Fibroblast of lung (primary cell): ENCODE measurements at regions not wholly inside any gene's neighbourhood (a gene's known extent, or its start where the extent isn't known, plus 50 kb on each side); places are given as distances from the start of the nearest gene placed in this dataset.
A peak's percentile ranks its signal among the peaks of the same experiment; 100 is the strongest.

Source experiments
- DNase-seq, 2 donors: peaks; one replicate each; pipeline versions ENCODE4 v3.0.0 to v3.0.0-alpha.2; 2010; ENCODE audit warnings: low read depth in 2 of 2
- H2AFZ ChIP-seq: 2 replicates; pipeline ENCODE4 v1.5.1; 2012; ENCODE audit warnings: low read length, control low read depth, inconsistent platforms
- H3K27ac ChIP-seq: 2 replicates; pipeline ENCODE4 v1.5.1; 2011; ENCODE audit warnings: low read length, control low read depth; ENCODE audit not compliant: insufficient read depth
- H3K27me3 ChIP-seq: 2 replicates; pipeline ENCODE4 v1.5.1; 2011; ENCODE audit warnings: mild to moderate bottlenecking, low read length; ENCODE audit not compliant: control insufficient read depth, insufficient read depth
- H3K36me3 ChIP-seq: 2 replicates; pipeline ENCODE4 v1.5.1; 2011; ENCODE audit warnings: low read length; ENCODE audit not compliant: control insufficient read depth, insufficient read depth
- H3K4me1 ChIP-seq: 2 replicates; pipeline ENCODE4 v1.5.1; 2011; ENCODE audit warnings: low read length; ENCODE audit not compliant: control insufficient read depth, insufficient read depth; ENCODE audit errors: extremely low read depth
- H3K4me2 ChIP-seq: 2 replicates; pipeline ENCODE4 v1.5.1; 2011; ENCODE audit warnings: low read length, control low read depth; ENCODE audit not compliant: insufficient read depth; ENCODE audit errors: extremely low read depth
- H3K4me3 ChIP-seq, 4 experiments: fragments of 200-600 bp in 1 of 4; sonication (generic) in 1 of 4; replicated peaks in 1 of 4; 2 replicates each; pipeline ENCODE4 v1.5.1; 2011 to 2016; ENCODE audit warnings: low read length in 4 of 4, low read depth in 3 of 4, mild to moderate bottlenecking in 3 of 4, control low read depth in 2 of 4, inconsistent platforms in 1 of 4, mixed read lengths in 1 of 4; ENCODE audit not compliant: insufficient read depth in 1 of 4; ENCODE audit errors: control extremely low read depth in 1 of 4
- H3K79me2 ChIP-seq: 2 replicates; pipeline ENCODE4 v1.5.1; 2012; ENCODE audit warnings: mild to moderate bottlenecking, low read length, inconsistent platforms; ENCODE audit not compliant: control insufficient read depth, insufficient read depth
- H3K9ac ChIP-seq: 2 replicates; pipeline ENCODE4 v1.5.1; 2011; ENCODE audit warnings: mild to moderate bottlenecking, low read length, control low read depth; ENCODE audit not compliant: insufficient read depth
- H3K9me3 ChIP-seq: 2 replicates; pipeline ENCODE4 v1.5.1; 2012; ENCODE audit warnings: low read depth, low read length; ENCODE audit not compliant: control insufficient read depth, insufficient read depth
- H4K20me1 ChIP-seq: 2 replicates; pipeline ENCODE4 v1.5.1; 2011; ENCODE audit warnings: low read length; ENCODE audit not compliant: control insufficient read depth, insufficient read depth; ENCODE audit errors: extremely low read depth
- CTCF ChIP-seq, 2 donors: IDR thresholded peaks in 1 of 2; conservative IDR thresholded peaks in 1 of 2; 1 replicate in 1 of 2; 2 replicates in 1 of 2; pipeline ENCODE4 v1.5.1; 2011 to 2012; ENCODE audit warnings: low read length in 2 of 2, control low read depth in 1 of 2, inconsistent platforms in 1 of 2, low read depth in 1 of 2, mild to moderate bottlenecking in 1 of 2
- EZH2 ChIP-seq: IDR thresholded peaks from 2 replicates; pipeline ENCODE4 v1.5.1; 2012; ENCODE audit warnings: low read length, control low read depth, mild to moderate bottlenecking; ENCODE audit errors: missing control alignments

GRCh38 chr16:51542981-51543815, 392.1 kb upstream of the SALL1 start:
- no peak overlapping the region for H3K4me3 ChIP-seq
- no peak overlapping the region for H3K27ac ChIP-seq

GRCh38 chr16:51540259-51540658, 389.2 kb upstream of the SALL1 start:
- H3K27me3 ChIP-seq, result no peaks in the 10 kb centered on the region
- H3K36me3 ChIP-seq, result no peaks in the 10 kb centered on the region
- TF ChIP-seq EZH2 (no peak), CTCF (conservative IDR thresholded peaks at IDR 0.05 in 1 of 2, IDR thresholded peaks at IDR 0.05 in 1 of 2; ENCODE audit: low read depth in 1 of 2, low read length in 2 of 2) (no peak)
- no peaks in the 10 kb centered on the region for H3K9me3 ChIP-seq
- no peaks in the 10 kb centered on the region for H4K20me1 ChIP-seq
- no peak overlapping the region for H3K4me2 ChIP-seq
- H3K9ac ChIP-seq, result no peak overlapping the region
- no peak overlapping the region for H3K27ac ChIP-seq
- DNase-seq, result peak; percentile 44 to 50
- no peak overlapping the region for H3K4me3 ChIP-seq
- peaks cover 4% of the 10 kb centered on the region for H3K4me1 ChIP-seq
- no peak overlapping the region for H2AFZ ChIP-seq
- H3K79me2 ChIP-seq, result no peaks in the 10 kb centered on the region

More at GRCh38 chr16:51542981-51543815, 392.1 kb upstream of the SALL1 start:
- H3K79me2 ChIP-seq, result no peaks in the 10 kb centered on the region
- H4K20me1 ChIP-seq, result no peaks in the 10 kb centered on the region
- DNase-seq, result peak in 1 of 2 donors; percentile 51
- H3K36me3 ChIP-seq, result no peaks in the 10 kb centered on the region
- no peaks in the 10 kb centered on the region for H3K9me3 ChIP-seq
- no peaks in the 10 kb centered on the region for H3K27me3 ChIP-seq
- no peak overlapping the region for H3K4me2 ChIP-seq
- H3K9ac ChIP-seq, result no peak overlapping the region
- H3K4me1 ChIP-seq, result peaks cover 4% of the 10 kb centered on the region
- H2AFZ ChIP-seq, result no peak overlapping the region
- TF ChIP-seq CTCF (conservative IDR thresholded peaks at IDR 0.05 in 1 of 2, IDR thresholded peaks at IDR 0.05 in 1 of 2; ENCODE audit: low read depth in 1 of 2, low read length in 2 of 2), result no peak
- no peak for TF ChIP-seq EZH2

- no peak overlapping the region for H3K4me3 ChIP-seq
- H3K4me1 ChIP-seq, result peaks cover 4% of the 10 kb centered on the region
- H3K9ac ChIP-seq, result no peak overlapping the region
- H3K9me3 ChIP-seq, result no peaks in the 10 kb centered on the region
- no peaks in the 10 kb centered on the region for H4K20me1 ChIP-seq
- no peak for TF ChIP-seq EZH2
- no peak for TF ChIP-seq CTCF (conservative IDR thresholded peaks at IDR 0.05 in 1 of 2, IDR thresholded peaks at IDR 0.05 in 1 of 2; ENCODE audit: low read depth in 1 of 2, low read length in 2 of 2)
- peak; percentile 93 to 94 for DNase-seq
- no peaks in the 10 kb centered on the region for H3K36me3 ChIP-seq
- H3K27me3 ChIP-seq, result no peaks in the 10 kb centered on the region
- no peak overlapping the region for H3K27ac ChIP-seq
- no peak overlapping the region for H2AFZ ChIP-seq
- peak overlapping the region; percentile 30 for H3K4me2 ChIP-seq
- H3K79me2 ChIP-seq, result no peaks in the 10 kb centered on the region
Observed at GRCh38 chr16:51538707-51539498, 387.8 kb upstream of the SALL1 start.
